ENCODE measurements at regions not wholly inside any gene's neighbourhood (a gene's known extent, or its start where the extent isn't known, plus 50 kb on each side); places are given as distances from the start of the nearest gene placed in this dataset.
A peak's percentile ranks its signal among the peaks of the same experiment; 100 is the strongest.

- no peak overlapping the region for H2AFZ ChIP-seq (ENCODE audit: control insufficient read depth, low read depth, low read length)
- H3K27ac ChIP-seq (ENCODE audit: control insufficient read depth, insufficient read depth) = no peak overlapping the region
- CTCF ChIA-PET = interaction anchor here (1.4 kb wide), 1 partner anchor 9 kb away, joined by 3 read pairs; no protein-coding TSS in a partner anchor
- TF ChIP-seq CBFB (IDR thresholded peaks at IDR 0.05; ENCODE audit: low read depth) = no peak
- no peak for TF ChIP-seq E2F8 (IDR thresholded peaks at IDR 0.05; ENCODE audit: low read depth, partially characterized antibody)
- TF ChIP-seq ATF7 (IDR thresholded peaks at IDR 0.05; ENCODE audit: low read depth) = no peak
- no peak for TF ChIP-seq JUND (IDR thresholded peaks at IDR 0.05; ENCODE audit: low read depth, low read length)
- no peak for TF ChIP-seq IKZF1 (conservative IDR thresholded peaks at IDR 0.05)
- TF ChIP-seq SUZ12 (IDR thresholded peaks at IDR 0.05; ENCODE audit: unreplicated experiment) = no peak
- no peak for TF ChIP-seq SIX5 (IDR thresholded peaks at IDR 0.05; ENCODE audit: low read depth, low read length, severe bottlenecking)
- TF ChIP-seq GABPA (IDR thresholded peaks at IDR 0.05; ENCODE audit: low read depth) = no peak
- no peak for TF ChIP-seq RFX5 (IDR thresholded peaks at IDR 0.05; ENCODE audit: low read depth, low read length)
- TF ChIP-seq CHD2 (IDR thresholded peaks at IDR 0.05; ENCODE audit: borderline replicate concordance, low read depth, low read length) = no peak
- no peak for TF ChIP-seq ZBTB40 (IDR thresholded peaks at IDR 0.05; ENCODE audit: borderline replicate concordance)
- TF ChIP-seq LARP7 (IDR thresholded peaks at IDR 0.05) = no peak
- TF ChIP-seq GATAD2B (conservative IDR thresholded peaks at IDR 0.05; ENCODE audit: low read depth) = no peak
- TF ChIP-seq SUPT20H (IDR thresholded peaks at IDR 0.05; ENCODE audit: borderline replicate concordance, control insufficient read depth, low read depth, low read length) = no peak
- TF ChIP-seq HDGF (IDR thresholded peaks at IDR 0.05) = no peak
- no peak for TF ChIP-seq MEF2A (IDR thresholded peaks at IDR 0.05; ENCODE audit: insufficient read depth, low read depth, low read length)
- TF ChIP-seq PKNOX1 (IDR thresholded peaks at IDR 0.05) = no peak
Observed at GRCh38 chr6:11356404-11357155, 124.1 kb upstream of the NEDD9 start.

More at GRCh38 chr6:11356404-11357155, 124.1 kb upstream of the NEDD9 start:
- peaks cover 13% of the 10 kb centered on the region for H3K4me1 ChIP-seq (ENCODE audit: control insufficient read depth, insufficient read depth, low read length)
- POLR2A ChIA-PET = interaction anchor here (0.7 to 1.4 kb wide), 2 partner anchors 9 to 12 kb away, joined by 3 to 7 read pairs; no protein-coding TSS in a partner anchor
- H3K4me3 ChIP-seq = no peak overlapping the region
- peaks cover 4% of the 10 kb centered on the region; the same call in 2 of the 3 replicates for H3K9me3 ChIP-seq (replicated peaks; ENCODE audit: control insufficient read depth, insufficient read depth, low read length)
- 80% methylated on average over 11 of the region's 11 CpGs for WGBS (ENCODE audit: insufficient coverage, insufficient replicate concordance, low lambda C conversion rate, missing lambda C conversion rate)
- ATAC-seq (no peak), DNase-seq (ENCODE audit: low read depth, low spot score) (no peak), FAIRE-seq (no peak)
- BruUV-seq (replicated peaks) = TSS peak; percentile 28
- no peaks in the 10 kb centered on the region for H4K20me1 ChIP-seq (ENCODE audit: control insufficient read depth, insufficient read depth)
- SMC1A ChIA-PET (ENCODE audit: uncharacterized antibody, unreplicated experiment) = interaction anchor here (0.9 to 2.4 kb wide), 3 partner anchors 8 to 140 kb away, joined by 3 to 7 read pairs (median 3); no protein-coding TSS in a partner anchor
- H3K79me2 ChIP-seq (ENCODE audit: control insufficient read depth, insufficient read depth, low read length) = peaks cover 16% of the 10 kb centered on the region
- RAD21 ChIA-PET (ENCODE audit: unreplicated experiment) = interaction anchor here (1.0 kb wide), 2 partner anchors 9 kb away, joined by 3 to 4 read pairs; no protein-coding TSS in a partner anchor
- H3K27me3 ChIP-seq (replicated peaks in 1 of 2; ENCODE audit: control insufficient read depth in 2 of 2, insufficient read depth in 2 of 2, low read length in 1 of 2) = no peaks in the 10 kb centered on the region
- no peak overlapping the region for H3K9ac ChIP-seq (ENCODE audit: control insufficient read depth, insufficient read depth, low read length)
- H3K4me2 ChIP-seq (ENCODE audit: control insufficient read depth, insufficient read depth) = no peak overlapping the region
- peaks cover 2 to 28% of the 10 kb centered on the region in 2 experiments for H3K36me3 ChIP-seq (ENCODE audit: control insufficient read depth in 2 of 2, insufficient read depth in 2 of 2, low read length in 1 of 2)
- intact Hi-C loops (cut with micrococcal nuclease; ENCODE audit: unreplicated experiment) (no loop called here), in situ Hi-C loops (cut with MboI) (no loop called here)

Measured in GM12878 (cell line).